HuH-7 (cell line): ENCODE measurements at regions not wholly inside any gene's neighbourhood (a gene's known extent, or its start where the extent isn't known, plus 50 kb on each side); places are given as distances from the start of the nearest gene placed in this dataset.
A peak's percentile ranks its signal among the peaks of the same experiment; 100 is the strongest.

Experiments used
- DNase-seq: peaks from one replicate; pipeline ENCODE4 v3.0.0; 2011; ENCODE audit warnings: low spot score

DNA sequence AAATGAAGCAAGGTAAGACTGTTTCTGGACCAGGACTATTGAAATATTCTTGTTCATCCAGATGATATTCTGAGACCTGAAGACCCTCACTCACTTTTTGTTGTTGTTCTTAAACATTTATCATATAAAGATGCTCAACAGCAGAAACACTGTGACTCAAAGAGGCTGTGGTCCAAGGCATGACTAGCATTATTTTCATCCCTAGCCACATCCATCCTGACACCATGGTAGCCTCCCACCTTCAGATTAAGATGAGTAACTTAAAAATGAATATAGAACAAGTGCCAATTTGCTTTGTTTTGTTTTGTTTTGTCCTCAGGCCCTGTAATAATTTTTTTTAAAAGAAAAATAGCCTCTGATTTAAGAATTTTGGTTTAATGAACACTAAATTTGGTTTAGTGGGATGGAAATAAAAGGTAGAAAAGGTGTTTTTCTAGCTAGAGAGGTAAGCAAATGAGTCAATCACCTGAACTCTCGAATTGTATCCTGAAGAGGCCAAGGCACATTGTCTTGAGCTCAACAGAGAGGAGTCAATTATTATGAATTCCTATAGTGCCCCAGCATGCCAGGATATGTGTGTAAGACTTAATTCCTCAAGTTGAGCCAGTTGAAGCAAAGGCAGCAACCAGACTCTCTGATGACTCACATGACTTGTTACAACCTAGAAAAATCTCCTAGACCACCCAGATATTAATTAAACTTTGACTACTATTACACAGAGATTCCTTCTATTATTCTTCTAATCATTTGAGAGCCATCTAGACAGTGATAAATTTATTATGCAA lies 380.1 kb upstream of the TUSC1 start:
- no peak for DNase-seq

DNA sequence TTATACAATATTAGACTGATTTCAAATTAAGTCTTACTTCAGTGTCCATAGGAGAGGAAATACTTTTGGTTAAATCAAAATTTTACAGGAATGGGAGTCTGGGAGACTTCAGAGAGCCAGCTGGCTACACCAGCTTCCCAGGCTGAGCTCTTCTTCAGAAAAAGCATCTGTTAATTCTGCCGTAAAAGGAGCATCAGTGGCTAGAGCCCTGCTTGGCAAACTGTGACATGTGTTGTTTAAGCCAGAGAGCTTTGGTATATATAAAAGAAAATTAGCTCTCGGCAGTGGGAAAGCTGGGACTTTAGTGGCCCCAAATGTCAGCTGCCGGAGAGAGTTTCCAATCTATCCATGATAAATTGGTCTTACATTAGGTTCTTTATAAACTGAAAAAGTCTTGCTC lies 378.8 kb upstream of the TUSC1 start:
- no peak for DNase-seq

DNA sequence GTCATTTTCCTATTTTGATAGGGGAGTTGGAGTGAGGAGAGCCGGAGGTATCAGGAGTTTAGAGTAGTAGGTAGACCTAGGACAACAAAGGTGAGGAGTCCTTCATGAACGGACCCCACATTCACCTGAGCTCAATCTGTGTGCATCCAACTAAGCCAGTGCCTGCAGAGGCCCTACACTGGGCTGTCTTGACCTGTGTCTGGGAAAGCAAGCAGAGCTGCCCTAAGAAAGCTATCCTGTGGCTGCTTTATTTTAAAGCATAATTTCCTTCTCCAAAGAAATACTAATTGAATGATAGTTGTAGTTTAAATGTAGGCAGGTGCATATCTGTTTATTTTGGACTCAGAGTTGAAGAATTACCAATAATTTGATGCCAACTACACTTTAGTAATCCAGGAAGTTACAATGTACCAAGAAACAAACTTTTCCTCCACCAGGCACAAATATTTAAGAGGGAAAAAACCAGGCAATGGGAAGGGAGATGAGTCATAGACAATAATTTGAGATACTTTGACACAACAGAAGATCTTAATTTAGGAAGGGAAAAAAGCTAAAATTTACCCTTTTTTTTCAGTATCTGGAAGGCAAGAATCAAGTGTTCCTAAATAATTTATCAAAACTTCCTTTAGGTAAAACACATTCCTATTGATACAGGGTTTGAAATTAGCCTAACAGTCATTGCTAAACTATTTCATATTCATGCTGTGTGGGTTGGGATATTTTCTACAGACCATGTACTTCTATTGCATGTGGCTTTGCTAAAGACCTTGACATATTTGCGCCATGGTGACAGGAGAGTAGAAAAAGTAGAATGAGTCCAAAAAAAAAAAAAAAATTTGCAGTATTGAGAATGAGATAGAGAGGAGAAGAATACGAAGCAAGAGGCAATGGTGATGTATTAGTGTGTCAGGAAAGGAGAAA lies 376.6 kb upstream of the TUSC1 start:
- no peak for DNase-seq

DNA sequence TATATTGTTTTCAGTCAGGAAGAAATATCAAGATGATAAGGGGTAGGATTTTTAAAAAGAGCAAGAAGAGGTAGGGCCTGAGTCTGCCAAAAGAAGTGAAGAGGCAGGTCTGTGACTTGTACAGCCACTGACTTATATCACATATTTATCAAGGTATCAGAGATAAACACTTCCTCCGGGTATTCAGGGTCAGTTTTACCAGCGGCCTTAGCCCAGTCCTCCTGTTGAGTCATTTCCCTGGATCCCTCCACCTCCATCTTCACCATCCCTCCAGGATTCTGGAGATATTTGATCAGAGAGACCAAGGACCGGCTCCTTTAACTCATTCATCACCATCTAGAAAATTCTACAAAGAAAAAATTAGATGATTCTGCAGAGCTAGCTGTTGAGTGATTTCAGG lies 375.7 kb upstream of the TUSC1 start:
- DNase-seq = no peak

DNA sequence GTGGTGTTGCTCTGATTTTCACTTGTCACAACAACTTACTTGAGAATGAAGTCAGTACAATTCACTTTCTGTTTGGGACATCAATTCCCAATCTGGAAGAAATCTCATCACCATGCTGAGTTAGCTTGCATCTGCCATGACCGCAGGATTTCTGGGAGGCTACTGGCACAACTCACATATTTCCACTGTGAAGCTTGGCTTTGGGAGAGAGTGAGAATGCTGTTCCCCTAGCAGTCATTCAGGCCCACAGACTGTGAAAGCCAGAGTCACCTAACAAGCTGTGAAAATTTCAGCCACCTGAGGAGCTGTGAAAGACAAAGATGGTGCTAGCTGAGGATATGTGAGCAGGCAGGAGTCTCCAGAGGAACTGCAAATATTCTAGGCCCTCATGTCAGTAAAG lies 365.2 kb upstream of the TUSC1 start:
- DNase-seq = no peak

DNA sequence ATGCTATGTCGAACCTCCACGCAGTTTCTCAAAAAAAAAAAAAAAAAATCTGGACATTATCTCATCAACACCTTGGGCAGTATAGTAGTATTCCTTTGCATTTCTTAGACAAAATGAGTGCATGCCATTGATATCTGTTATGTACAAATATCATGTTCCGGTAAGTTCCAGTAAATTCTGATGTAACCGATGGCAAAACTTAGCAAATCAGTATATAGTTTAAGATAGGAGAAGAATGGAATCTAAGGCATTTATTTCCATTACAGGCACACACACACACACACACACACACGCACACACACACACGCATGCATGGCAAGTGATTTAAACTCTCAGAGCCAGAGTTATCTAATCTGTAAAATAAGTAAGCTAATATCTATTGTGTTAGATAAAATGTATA lies 356.5 kb upstream of the TUSC1 start:
- no peak for DNase-seq

DNA sequence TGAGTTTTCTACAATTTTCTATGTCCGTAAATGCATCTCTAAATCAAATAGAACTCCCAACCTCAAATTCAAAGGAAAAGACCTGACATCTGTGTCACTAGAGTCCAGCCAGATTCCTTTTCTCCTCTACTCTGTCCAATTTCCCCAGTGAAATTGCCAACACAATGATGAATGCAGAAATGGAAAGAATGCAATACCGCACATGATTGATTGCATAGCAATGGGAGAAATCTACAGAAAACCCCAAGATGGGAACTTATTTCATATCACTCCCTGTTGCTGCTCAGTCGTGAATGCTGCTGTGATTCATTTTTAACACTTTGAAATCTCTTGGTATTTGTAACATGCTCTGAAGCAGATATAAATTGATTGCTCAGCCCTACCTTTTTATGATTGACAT lies 355.1 kb upstream of the TUSC1 start:
- no peak for DNase-seq

DNA sequence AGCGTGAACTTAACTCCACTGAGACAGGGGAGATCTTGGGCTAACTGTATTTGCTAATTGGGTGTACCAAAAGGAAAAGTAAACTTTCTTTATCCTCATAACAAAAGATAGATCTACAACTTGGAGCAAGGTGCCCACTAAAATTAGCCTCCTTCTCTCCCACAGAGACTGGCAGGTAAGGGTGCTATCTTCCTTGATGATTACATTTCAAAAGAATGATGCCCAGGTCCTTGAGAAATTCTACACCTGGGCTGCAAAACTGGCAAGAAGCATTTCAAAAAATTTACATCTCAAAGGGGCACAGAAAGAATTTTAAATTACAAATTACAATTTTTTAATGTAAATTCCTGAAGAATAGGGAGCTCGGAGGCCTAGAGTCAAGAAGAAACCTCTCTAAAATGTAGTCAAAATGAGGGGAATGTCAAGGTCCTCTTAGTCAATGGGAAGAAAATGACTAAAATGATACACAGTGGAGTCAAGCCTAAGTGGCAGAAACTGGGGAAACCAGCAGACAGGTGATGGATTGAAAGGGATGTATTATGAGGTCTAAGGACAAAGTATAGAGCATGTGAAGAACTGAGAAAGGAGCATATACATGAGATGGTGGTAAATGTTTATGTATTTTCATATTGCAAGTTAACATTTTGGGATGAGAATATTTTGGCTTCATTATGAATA lies 348.3 kb upstream of the TUSC1 start:
- DNase-seq = no peak

DNA sequence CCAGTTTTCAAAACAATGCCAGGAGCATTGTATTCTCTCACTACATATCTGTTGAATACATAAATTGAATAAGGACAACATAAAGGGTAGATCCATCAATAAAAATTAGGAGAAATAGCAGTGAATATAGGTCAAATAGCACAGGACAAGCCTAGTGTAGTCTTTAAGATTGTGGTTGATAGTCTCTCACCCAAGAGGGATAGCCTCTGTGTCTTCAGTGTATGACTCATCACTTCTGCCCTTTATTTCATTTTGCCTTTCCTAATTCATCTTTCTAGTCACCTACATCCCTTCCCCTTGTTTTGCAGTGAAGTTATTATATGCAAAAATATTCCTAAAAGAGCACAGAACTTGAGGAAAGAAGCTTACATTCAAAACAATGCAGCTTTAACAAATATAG lies 335.0 kb upstream of the TUSC1 start:
- DNase-seq = no peak

DNA sequence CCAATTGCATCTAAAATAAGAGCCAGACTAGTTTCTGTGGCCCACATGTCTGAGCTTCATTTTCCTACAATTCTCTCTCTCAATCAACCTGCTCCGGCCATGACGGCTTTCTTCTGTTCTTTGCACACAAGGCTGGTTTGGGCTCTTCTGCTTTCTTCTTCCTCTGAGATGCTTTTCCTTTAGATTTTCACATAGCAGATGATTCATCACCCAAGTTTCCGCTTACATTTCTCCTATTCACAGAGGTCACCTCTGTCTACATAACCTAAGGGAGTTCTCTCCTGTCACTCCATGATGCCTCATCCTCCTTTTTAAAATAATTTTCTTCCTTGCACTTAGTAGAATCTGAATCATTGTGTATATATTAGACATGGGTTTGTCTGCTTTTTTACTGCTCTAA lies 334.6 kb upstream of the TUSC1 start:
- no peak for DNase-seq

DNA sequence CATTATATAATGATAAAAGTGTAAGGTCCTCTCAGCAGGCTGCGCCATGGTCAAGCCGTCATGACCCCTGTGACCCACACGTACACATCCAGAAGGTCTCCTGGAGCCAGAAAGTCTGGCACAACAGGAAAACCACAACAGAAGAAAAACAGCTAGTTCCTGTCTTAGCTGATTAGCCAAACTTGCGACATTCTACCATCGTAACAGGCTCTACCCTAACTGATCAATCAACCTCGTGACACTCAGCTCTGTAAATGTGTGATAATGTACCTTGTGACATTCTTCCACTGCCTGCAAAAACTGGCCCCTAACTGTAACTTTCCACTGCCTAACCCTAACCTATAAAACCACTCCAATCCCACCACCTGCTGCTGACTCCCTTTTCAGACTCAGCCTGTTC lies 316.4 kb upstream of the TUSC1 start:
- DNase-seq = no peak

DNA sequence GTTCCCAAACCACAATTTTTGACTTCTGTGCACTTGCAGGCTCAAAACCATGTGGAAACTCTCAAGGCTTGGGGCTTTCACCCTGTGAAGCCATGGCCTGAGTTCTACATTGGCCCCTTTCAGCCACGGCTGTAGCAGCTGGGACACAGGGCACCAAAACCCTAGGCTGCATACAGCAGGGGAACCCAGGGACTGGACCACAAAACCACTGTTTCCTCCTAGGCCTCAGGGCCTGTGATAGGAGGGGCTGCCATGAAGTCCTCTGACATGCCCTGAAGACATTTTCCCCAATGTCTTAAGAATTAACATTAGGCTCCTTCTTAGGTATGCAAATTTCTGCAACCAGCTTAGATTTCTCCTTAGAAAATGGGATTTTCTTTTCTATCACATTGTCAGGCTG lies 312.1 kb upstream of the TUSC1 start:
- no peak for DNase-seq

DNA sequence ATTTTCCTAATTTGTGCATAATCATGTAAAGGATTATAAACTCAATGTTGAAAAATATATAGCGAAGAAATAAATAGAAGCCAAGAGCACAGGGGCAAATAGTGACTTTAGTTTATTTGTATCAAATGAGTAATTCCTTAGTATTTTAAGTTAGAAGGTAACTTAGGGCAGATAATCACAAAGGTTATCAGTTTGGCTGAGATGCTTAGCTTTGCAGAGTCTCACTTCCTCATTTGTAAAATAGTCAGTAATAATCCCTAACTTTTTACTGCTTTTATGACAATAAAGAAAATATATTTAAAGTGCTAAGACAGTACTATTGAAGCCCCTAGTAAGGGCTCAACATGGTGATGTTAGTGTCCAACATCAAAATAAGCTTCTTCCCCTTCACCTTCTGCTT lies 297.4 kb upstream of the TUSC1 start:
- DNase-seq = no peak

DNA sequence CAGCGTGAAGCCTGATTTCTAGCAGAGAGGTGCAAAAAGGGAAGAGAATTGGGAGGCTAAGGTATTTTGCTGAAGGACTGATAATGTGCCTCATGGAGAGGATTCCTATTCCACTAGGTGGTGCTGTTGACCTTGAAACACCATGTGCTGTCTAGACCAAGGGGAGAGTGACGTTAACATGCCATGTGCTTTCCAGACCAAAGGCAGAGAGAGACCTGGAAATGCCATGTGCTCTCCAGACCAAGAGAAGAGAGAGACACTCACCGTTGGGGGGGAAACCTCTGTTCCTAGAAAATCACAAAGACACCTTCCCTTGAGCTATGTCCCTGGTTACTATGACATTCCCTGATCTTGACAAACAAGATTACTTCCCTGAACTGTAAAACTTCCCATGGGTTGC lies 286.0 kb upstream of the TUSC1 start:
- DNase-seq = peak; percentile 30

DNA sequence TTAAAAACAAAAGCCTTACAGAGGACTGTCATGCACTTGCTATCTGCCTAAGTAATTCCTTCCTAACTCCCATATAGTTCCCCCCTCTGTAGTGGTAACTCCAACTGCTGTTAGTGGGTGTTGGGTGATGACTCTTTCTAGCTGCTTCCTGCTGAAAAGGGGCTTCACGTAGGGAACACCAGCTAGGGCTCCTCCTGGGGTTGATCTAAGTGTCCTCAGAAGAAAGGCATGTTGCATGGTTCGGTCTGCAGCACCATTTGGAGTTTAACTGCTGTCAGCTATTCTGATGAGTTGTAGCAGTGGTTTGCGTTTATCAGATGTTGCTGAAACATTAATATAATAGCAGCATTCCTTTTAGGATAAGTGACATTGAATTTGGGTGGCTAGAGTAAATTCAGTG lies 281.9 kb upstream of the TUSC1 start:
- no peak for DNase-seq

DNA sequence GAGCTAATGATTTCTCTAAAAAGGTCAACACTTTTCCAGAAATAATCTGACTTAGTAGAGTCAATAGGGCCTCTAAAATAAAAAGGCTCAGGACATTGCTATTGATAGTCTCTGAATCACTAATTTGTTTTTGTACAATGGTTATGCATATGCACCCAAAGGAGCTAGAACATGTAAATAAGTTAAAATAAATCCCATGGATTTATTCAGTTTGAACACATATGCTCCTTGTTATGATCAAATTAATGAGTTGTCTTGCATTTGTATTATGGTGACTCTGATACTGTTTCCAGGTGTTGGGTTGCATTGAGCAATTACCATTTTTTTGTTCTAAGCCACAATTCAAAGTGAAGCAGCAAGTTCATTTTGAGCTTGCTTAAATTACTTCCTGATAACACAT lies 276.0 kb upstream of the TUSC1 start:
- DNase-seq = no peak

DNA sequence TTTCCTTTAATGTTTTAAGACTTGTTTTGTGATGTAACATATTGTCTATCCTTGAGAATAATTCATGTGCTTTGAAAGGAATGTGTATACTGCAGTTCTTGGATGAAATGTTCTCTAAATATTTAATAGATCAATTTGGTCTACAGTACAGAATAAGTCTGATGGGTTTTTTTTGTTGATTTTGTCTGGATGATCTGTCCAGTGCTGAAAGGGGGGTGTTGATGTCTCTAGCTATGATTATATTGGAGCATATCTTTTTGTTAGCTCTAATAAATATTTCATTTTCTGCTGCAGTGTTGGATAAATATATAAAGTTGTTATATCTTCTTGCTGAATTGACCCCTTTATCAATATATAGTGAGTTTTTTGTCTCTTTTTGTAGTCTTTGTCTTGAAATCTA lies 269.9 kb upstream of the TUSC1 start:
- DNase-seq = no peak

DNA sequence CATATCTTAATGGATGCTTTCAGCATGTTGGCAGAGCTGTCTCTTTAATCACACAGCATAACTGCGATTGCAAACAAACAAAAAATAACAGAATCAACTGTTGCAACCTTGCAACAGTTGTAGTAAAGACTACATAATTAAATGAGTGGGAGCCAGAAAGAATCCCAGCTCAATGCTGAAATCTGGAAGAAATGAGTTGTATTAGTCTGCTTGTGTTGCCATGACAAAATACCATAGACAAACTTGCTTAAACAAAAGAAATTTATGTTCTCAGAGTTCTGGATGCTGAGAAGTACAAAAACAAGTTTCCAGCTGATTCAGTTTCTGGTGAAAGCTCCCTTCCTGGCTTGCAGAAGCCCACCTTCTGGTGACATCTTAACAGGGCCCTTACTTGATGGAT lies 260.9 kb upstream of the TUSC1 start:
- no peak for DNase-seq

DNA sequence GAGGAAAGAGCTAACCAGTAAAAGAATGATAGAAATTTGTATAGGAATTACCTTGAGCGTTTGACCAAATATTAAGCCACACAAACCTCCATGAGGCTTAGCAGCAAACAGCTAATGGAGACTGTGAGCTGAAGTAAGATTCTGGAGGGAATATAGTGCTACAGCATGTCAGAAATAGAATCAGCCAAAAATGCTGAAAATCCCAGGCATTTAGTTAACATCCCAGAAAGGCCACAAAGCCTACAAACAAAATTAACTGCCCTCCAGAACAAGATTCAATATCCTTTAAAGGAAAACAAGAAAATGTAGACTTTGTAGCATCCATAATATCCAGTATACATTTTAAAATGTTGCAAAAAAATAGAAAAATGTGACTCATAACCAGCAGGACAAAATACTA lies 257.8 kb upstream of the TUSC1 start:
- DNase-seq = no peak

DNA sequence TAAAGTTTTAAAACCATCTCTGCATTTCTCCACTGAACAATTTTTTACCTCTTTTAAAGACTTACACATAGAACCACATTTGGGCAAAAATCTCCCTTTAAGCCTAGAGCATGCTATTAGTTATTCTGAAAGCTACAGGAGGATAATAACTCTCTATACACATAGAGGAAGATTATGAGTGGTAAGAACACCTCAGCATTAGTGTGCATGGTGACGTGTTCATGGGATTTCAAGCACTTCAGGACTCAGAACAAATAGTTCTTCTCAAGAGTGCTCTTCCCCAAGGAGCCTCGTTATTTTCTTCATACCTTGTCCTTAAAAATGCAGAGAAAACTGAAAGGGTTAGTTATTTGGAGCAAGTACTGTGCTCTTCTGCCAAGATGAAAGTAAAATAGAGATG lies 256.9 kb upstream of the TUSC1 start:
- DNase-seq = no peak

DNA sequence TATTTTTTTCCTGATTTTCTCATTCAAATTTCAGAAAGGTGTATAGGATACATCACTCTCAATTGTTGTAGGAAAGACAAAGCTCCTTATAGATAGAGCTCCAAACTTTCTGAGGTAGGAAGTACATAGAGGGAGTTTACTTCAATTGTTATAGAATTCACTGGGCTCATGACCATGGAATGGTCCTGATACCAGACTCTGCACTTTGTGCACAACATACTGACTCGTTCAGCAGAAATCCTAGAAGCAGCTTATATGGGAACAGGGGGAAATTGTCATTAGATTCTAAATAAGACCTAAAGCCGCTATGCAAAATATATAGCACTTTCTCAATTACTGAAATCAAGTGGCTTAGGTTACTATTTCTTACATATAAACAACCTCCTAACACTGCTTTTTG lies 240.5 kb upstream of the TUSC1 start:
- no peak for DNase-seq

DNA sequence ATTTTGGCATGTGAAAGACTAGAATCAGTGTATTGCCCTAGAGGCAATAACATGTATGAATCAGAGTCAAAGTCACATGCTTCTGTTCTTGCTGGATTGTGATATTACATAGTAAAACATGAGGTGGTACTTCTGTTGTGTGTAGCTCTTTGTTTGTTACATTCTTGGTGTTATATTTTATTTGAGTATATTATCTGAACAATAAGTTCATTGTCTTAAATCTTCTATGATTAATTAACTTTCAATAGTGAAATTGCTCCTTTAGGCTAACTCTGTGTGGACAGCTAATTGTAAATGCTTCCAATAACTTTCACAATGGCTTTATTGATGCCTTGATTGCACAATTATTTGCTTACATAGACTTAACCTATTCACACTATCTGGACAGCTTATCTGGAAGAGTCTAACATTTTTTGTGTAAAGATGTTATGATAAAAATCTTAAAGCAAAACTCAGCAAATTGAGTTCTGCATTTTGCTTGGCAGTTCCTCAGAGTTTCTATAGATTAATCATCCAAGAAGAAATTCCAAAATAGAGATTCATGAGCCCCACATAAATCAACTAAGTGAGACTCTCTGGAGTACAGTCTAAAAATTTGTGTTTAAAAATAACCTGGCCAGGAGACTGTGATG lies 239.6 kb upstream of the TUSC1 start:
- no peak for DNase-seq

DNA sequence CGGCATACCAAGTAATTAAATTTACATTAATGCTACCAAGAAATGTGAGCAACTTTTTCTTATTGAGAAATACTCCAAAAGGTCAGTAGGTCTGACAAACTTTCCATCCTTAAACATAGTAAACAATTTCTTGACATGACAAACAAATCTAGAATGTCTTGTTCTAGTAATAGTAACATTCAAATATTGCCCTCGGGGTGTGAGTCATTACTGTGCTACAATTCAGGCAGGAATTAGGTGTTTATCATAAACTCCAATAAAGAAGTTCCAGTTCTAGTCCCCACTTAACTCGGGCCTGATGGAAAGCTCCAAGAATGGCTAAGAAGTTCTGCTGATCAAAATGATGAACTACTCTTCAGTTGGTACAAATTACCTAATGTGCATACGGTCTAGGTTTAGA lies 235.6 kb upstream of the TUSC1 start:
- DNase-seq = no peak
